Heart left ventricle (tissue), 16 donors: ENCODE measurements at regions not wholly inside any gene's neighbourhood (a gene's known extent, or its start where the extent isn't known, plus 50 kb on each side); places are given as distances from the start of the nearest gene placed in this dataset.

Experiments
- ATAC-seq, 4 donors: fragments of 200-7000 bp; cut with Tn5 transposase; one replicate each; pipeline ENCODE4 v1.9.1; 2020 to 2022; ENCODE audit warnings: moderate library complexity in 4 of 4, mild to moderate bottlenecking in 3 of 4, moderate number of reproducible peaks in 1 of 4
- DNase-seq, 5 donors: peaks; one replicate each; pipeline ENCODE4 v3.0.0-alpha.2; 2020
- H3K27ac ChIP-seq, 12 donors: fragments of 200-600 bp; sonication (generic) in 4 of 12; one replicate each; pipeline versions ENCODE4 v1.5.0 to v1.8.0; 2016 to 2022; ENCODE audit warnings: mild to moderate bottlenecking in 2 of 12
- H3K27me3 ChIP-seq, 9 donors: fragments of 200-600 bp; sonication (generic) in 2 of 9; one replicate each; pipeline versions ENCODE4 v1.5.1 to v1.8.0; 2016 to 2022; ENCODE audit warnings: mild to moderate bottlenecking in 3 of 9
- H3K36me3 ChIP-seq, 9 donors: fragments of 200-600 bp; sonication (generic) in 2 of 9; one replicate each; pipeline versions ENCODE4 v1.5.0 to v1.8.0; 2018 to 2022; ENCODE audit warnings: mild to moderate bottlenecking in 2 of 9
- H3K4me1 ChIP-seq, 12 donors: fragments of 200-600 bp; sonication (generic) in 4 of 12; one replicate each; pipeline versions ENCODE4 v1.5.0 to v1.8.0; 2016 to 2022; ENCODE audit warnings: mild to moderate bottlenecking in 3 of 12
- H3K4me3 ChIP-seq, 12 donors: fragments of 200-600 bp; sonication (generic) in 4 of 12; one replicate each; pipeline versions ENCODE4 v1.5.0 to v1.8.0; 2017 to 2022; ENCODE audit warnings: mild to moderate bottlenecking in 9 of 12, moderate library complexity in 4 of 12
- H3K9me3 ChIP-seq, 12 donors: fragments of 200-600 bp; sonication (generic) in 4 of 12; one replicate each; pipeline versions ENCODE4 v1.5.0 to v1.8.0; 2016 to 2022; ENCODE audit warnings: mild to moderate bottlenecking in 1 of 12
- CTCF ChIP-seq, 12 donors: fragments of 200-600 bp; sonication (generic) in 4 of 12; IDR thresholded peaks; one replicate each; pipeline versions ENCODE4 v1.5.0 to v1.8.0; 2018 to 2022; ENCODE audit warnings: antibody characterized with exemption in 12 of 12, mild to moderate bottlenecking in 5 of 12
- POLR2A ChIP-seq, 2 donors: fragments of 450-650 bp; IDR thresholded peaks; one replicate each; pipeline ENCODE4 v1.6.1; 2017; ENCODE audit warnings: antibody characterized with exemption in 2 of 2, mild to moderate bottlenecking in 2 of 2, moderate library complexity in 2 of 2
- WGBS, 4 donors: extraction: QIAGEN DNeasy Blood & Tissue Kit in 2 of 4; methylation state at CpG; one replicate each; pipeline versions ENCODE4 v1.1.5 to v1.1.7; 2013 to 2018; 5-methylcytosine and 5-hydroxymethylcytosine counted together
- intact Hi-C, 10 donors: fragments of 100-400 bp; cut with DNase I; formaldehyde crosslinking; loops; one replicate each; pipeline versions ENCODE4 v1.11.1 to v1.14.2; 2022
- donor health status: ischemic (EF 13 %, LVEDD 7.1; RV severe dilation, severe dysfunction).
- donor health status: healthy with polysubstance abuse.
- donor health status: DM: no; HTN: yes; CAD: no.
- donor health status: DM: no; HTN: no; CAD: no.
- donor health status: ischemic (EF 25% LVEDD 6.9; RV normal size, moderate dysfunction).
- donor health status: ischemic (EF 25% LVEDD 5.7; RV mildly dilated, moderate dysfunction).
- donor health status: healthy.
- donor health status: DM: yes; HTN: yes; CAD: no.
- donor health status: ischemic (EF 35%, LVEDD 5.7; RV mildly dilated, moderate dysfunction).
- donor health status: nonischemic (EF 11% LVEDD 7.7; RV severe dilation, severe dysfunction).
- donor health status: DM: yes; HTN: yes; CAD: no.
- donor health status: PGD.
- donor health status: ischemic (EF 29% LVEDD 5.4; RV normal size, mild dysfunction).
- donor health status: nonischemic (EF 23%, LVEDD 6.1; RV moderate dilation, normal function).

- Histone ChIP-seq H3K4me1 (peaks cover 0 to 8% (median 0%) of the 10 kb centered on the region in 12 donors), H3K9me3 (no peaks in the 10 kb centered on the region), H3K4me3 (no peak overlapping the region), H3K27me3 (peaks cover 0 to 6% (median 0%) of the 10 kb centered on the region in 9 donors), H3K27ac (no peak overlapping the region), H3K36me3 (no peaks in the 10 kb centered on the region)
- WGBS, 4 donors = 92 to 96% (median 95%) methylated on average over 3 of the region's 3 CpGs
- TF ChIP-seq POLR2A (IDR thresholded peaks at IDR 0.05) (no peak), CTCF (IDR thresholded peaks at IDR 0.05) (no peak)
- intact Hi-C loops = no loop called here
- DNase-seq (no peak), ATAC-seq (no peak)
Observed at GRCh38 chr5:153357493-153358112, 132.9 kb upstream of the GRIA1 start.

GRCh38 chr5:153358315-153358976 is 132.0 kb upstream of the GRIA1 start:
- intact Hi-C loops = no loop called here
- H3K27ac ChIP-seq = no peak overlapping the region
- H3K36me3 ChIP-seq = no peaks in the 10 kb centered on the region
- H3K9me3 ChIP-seq = no peaks in the 10 kb centered on the region
- H3K4me1 ChIP-seq = peaks cover 0 to 4% (median 0%) of the 10 kb centered on the region in 12 donors
- H3K27me3 ChIP-seq = peaks cover 0 to 3% (median 0%) of the 10 kb centered on the region in 9 donors
- TF ChIP-seq CTCF (IDR thresholded peaks at IDR 0.05) (no peak), POLR2A (IDR thresholded peaks at IDR 0.05) (no peak)
- 71 to 80% (median 76%) methylated on average over 3 of the region's 3 CpGs for WGBS, 4 donors
- ATAC-seq (no peak), DNase-seq (no peak)
- no peak overlapping the region for H3K4me3 ChIP-seq

- intact Hi-C loops = no loop called here
- WGBS, 4 donors = 78 to 87% (median 85%) methylated on average over 1 of the region's 1 CpG
- no peaks in the 10 kb centered on the region for H3K27me3 ChIP-seq
- no peak for DNase-seq
- H3K36me3 ChIP-seq = no peaks in the 10 kb centered on the region
- H3K4me3 ChIP-seq = no peak overlapping the region
- no peak for TF ChIP-seq POLR2A (IDR thresholded peaks at IDR 0.05)
- TF ChIP-seq CTCF (IDR thresholded peaks at IDR 0.05) = no peak
- H3K4me1 ChIP-seq = peaks cover 0 to 4% (median 0%) of the 10 kb centered on the region in 12 donors
- H3K27ac ChIP-seq = no peak overlapping the region
- no peak for ATAC-seq
- no peaks in the 10 kb centered on the region for H3K9me3 ChIP-seq
Observed at GRCh38 chr5:153360860-153361259, 129.6 kb upstream of the GRIA1 start.

- H3K9me3 ChIP-seq = no peaks in the 10 kb centered on the region
- H3K27ac ChIP-seq = no peak overlapping the region
- H3K4me3 ChIP-seq = no peak overlapping the region
- TF ChIP-seq POLR2A (IDR thresholded peaks at IDR 0.05) (no peak), CTCF (IDR thresholded peaks at IDR 0.05) (no peak)
- no peaks in the 10 kb centered on the region for H3K36me3 ChIP-seq
- ATAC-seq = no peak
- H3K4me1 ChIP-seq = peaks cover 0 to 4% (median 0%) of the 10 kb centered on the region in 12 donors
- H3K27me3 ChIP-seq = no peaks in the 10 kb centered on the region
- DNase-seq = no peak
- intact Hi-C loops = no loop called here
- WGBS, 4 donors = 70 to 78% (median 73%) methylated on average over 3 of the region's 3 CpGs
Observed at GRCh38 chr5:153361735-153362409, 128.6 kb upstream of the GRIA1 start.
